ENCODE measurements at regions not wholly inside any gene's neighbourhood (a gene's known extent, or its start where the extent isn't known, plus 50 kb on each side); places are given as distances from the start of the nearest gene placed in this dataset.

DNA sequence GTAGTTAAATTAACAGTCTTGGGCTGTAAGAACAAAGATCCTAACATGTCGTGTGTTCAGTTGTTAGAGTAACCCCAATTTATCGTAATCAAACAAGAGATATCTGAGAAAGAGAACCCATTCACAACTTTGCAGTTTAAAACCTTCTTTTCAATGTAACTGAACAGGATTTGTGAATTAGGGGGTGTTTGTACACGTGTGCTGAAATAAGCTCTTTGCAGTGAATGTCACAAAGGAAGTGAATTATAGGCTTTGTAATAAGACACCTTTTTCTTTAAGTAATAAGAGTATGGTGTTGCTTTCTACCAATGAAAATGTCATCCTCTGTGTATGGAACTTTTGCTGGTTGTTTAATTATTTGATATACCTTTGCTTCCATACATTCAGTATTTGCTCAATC is 114.0 kb downstream of the ALX1 start:
- TF ChIP-seq, protein P1, sequence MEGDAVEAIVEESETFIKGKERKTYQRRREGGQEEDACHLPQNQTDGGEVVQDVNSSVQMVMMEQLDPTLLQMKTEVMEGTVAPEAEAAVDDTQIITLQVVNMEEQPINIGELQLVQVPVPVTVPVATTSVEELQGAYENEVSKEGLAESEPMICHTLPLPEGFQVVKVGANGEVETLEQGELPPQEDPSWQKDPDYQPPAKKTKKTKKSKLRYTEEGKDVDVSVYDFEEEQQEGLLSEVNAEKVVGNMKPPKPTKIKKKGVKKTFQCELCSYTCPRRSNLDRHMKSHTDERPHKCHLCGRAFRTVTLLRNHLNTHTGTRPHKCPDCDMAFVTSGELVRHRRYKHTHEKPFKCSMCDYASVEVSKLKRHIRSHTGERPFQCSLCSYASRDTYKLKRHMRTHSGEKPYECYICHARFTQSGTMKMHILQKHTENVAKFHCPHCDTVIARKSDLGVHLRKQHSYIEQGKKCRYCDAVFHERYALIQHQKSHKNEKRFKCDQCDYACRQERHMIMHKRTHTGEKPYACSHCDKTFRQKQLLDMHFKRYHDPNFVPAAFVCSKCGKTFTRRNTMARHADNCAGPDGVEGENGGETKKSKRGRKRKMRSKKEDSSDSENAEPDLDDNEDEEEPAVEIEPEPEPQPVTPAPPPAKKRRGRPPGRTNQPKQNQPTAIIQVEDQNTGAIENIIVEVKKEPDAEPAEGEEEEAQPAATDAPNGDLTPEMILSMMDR (IDR thresholded peaks at IDR 0.05; ENCODE audit: low read depth, low read length, missing control alignments) = no peak
- no peak for DNase-seq (ENCODE audit: low read depth)
- no peak overlapping the region for H3K4me3 ChIP-seq (ENCODE audit: low read depth, low read length)

DNA sequence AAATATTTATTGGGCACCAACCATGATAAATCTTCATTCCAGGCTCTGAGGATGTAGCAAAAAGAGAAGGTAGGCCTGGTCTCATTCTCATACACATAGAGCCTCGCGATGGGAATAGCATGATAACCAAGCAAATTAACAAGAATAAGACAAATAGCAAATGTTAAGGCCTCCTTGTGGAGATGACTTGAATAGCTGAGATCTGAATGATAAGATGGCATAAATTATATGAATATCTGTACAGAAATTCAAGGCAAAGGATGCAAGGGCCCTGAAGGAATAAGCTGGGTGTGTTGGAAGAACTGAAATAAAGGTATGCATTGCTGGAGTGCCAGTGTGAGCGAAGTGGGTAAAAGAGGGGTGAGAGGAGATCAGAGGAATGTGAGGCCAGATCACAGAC is 114.8 kb downstream of the ALX1 start:
- no peak for DNase-seq (ENCODE audit: low read depth)
- no peak overlapping the region for H3K4me3 ChIP-seq (ENCODE audit: low read depth, low read length)
- TF ChIP-seq, protein P1 (IDR thresholded peaks at IDR 0.05; ENCODE audit: low read depth, low read length, missing control alignments) = no peak

DNA sequence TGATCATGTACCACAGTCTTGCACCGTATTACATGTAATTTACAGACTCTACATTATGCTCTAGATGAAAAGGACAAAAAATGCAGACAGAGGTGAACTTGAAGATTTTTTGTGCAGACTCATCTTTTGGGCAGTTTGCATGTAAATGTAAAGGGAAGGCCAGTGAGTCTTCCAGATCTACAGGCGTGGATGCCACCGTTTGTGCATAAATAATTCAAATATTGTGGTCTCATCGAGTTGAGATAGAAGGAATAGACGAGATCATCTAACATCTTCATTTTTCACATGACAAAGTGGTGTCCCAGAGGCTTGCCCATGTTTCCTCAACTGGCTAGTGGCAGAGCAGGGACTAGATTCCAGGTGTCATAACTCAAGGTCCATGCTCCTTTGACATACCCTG is 125.2 kb downstream of the ALX1 start:
- no peak overlapping the region for H3K4me3 ChIP-seq (ENCODE audit: low read depth, low read length)
- TF ChIP-seq, protein P1 (IDR thresholded peaks at IDR 0.05; ENCODE audit: low read depth, low read length, missing control alignments) = no peak
- no peak for DNase-seq (ENCODE audit: low read depth)

DNA sequence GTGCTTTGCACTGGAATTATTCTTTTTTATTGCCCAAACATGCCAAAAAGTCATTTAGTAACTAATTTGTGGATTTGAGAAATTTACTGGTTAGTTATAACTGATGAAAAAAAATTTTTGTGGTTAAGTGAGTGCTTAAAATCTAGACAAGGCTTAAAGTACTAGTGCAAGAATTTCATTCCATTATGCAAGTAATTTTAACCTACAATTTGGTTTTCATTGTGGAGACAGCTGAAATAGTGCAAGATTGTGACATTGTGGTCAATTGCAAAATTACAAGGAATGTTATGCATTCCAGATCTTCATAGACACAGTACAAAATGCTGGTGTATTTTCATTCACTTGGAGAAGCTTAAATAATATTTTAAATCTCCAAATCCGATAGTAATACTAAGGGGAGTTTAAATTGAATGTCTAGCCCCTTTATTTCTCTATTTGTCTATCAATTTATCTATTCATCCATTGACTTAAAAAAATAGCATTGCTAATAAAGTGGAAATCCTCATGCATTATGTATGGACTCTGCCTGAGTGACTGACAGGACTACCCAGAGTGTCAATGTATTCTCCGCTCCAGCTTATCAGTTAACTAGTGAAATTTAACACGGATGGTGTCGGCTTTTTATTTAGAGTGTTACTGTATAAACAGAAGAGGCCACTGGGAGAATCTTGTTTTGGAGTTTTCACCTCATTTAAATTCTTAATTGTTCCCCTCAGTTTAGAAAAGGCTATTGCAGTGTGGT is 125.9 kb downstream of the ALX1 start:
- H3K4me3 ChIP-seq (ENCODE audit: low read depth, low read length) = no peak overlapping the region
- TF ChIP-seq, protein P1 (IDR thresholded peaks at IDR 0.05; ENCODE audit: low read depth, low read length, missing control alignments) = no peak
- DNase-seq (ENCODE audit: low read depth) = no peak

DNA sequence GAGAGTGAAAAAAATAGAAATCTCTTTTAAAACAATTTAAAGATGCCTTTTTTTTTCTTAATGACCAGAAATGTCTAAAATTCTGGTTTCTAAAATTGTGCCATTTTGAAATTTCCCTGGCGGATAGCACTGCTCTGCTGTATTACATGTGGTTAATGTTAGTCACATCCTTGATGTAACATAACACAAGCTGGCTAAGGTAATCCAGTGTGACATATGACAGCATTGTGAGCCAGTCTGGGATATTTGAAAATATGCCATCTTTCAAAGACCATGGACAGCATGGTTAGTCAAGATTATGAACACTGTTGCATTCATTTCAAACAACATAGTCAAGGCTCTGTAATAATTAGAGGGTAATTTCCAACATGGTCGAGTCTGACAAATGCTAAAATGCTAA is 133.2 kb downstream of the ALX1 start:
- H3K4me3 ChIP-seq (ENCODE audit: low read depth, low read length) = no peak overlapping the region
- DNase-seq (ENCODE audit: low read depth) = no peak
- TF ChIP-seq, protein P1 (IDR thresholded peaks at IDR 0.05; ENCODE audit: low read depth, low read length, missing control alignments) = no peak

DNA sequence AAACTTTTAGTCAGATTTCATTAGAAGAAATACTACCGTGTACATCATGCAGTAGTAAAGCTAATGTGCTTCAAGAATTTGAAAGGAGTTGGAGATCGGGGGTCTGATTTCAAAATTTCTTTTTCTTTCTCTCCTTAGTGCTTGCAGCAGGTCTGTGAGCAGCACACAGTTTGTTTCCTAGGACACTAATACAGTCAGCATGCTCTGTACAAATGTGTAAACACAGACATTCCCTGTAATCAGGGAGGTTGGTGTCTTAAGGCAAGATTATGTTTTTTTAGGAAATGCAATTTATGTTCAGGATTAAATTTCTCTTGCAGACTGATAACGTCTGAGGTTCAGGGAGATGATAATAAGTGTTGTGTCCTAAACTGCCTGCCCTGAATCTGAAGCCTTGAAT is 142.7 kb downstream of the ALX1 start:
- no peak overlapping the region for H3K4me3 ChIP-seq (ENCODE audit: low read depth, low read length)
- no peak for DNase-seq (ENCODE audit: low read depth)
- TF ChIP-seq, protein P1 (IDR thresholded peaks at IDR 0.05; ENCODE audit: low read depth, low read length, missing control alignments) = no peak

DNA sequence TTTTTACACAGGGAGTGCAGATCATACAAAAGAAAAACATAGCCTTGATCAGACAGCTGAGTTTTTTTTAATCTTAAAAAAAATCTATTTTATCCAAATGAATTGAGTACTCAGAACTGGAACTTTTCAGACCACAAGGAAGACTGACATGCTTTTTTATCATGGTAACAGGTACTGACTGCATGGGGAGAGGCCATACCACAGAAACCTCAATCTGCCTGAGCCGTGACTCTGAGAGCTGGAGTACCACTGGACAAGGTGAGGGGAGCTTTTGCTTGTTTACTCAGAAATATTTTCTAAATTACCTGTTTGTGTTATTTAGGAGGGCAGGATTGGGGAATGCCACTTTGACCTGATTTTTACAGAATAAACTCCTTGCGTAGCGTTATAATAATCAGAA is 143.9 kb downstream of the ALX1 start:
- H3K4me3 ChIP-seq (ENCODE audit: low read depth, low read length) = no peak overlapping the region
- TF ChIP-seq, protein P1 (IDR thresholded peaks at IDR 0.05; ENCODE audit: low read depth, low read length, missing control alignments) = no peak
- no peak for DNase-seq (ENCODE audit: low read depth)
